Caki2 (cell line): ENCODE measurements at regions not wholly inside any gene's neighbourhood (a gene's known extent, or its start where the extent isn't known, plus 50 kb on each side); places are given as distances from the start of the nearest gene placed in this dataset.

Source experiments
- DNase-seq: peaks from one replicate; pipeline ENCODE4 v3.0.0-alpha.2; 2015; ENCODE audit warnings: low read depth
- in situ Hi-C: cut with HindIII; loops from 2 replicates; pipeline ENCODE4 v1.10.0; 2016; ENCODE audit warnings: low sequenced_read_pairs, low pct_unique_long_range_greater_than_20kb, mixed read lengths

- DNase-seq, result no peak
- in situ Hi-C loops, result no loop called here
Observed at GRCh38 chr3:124156866-124157712, 165.2 kb upstream of the ROPN1 start.

DNA sequence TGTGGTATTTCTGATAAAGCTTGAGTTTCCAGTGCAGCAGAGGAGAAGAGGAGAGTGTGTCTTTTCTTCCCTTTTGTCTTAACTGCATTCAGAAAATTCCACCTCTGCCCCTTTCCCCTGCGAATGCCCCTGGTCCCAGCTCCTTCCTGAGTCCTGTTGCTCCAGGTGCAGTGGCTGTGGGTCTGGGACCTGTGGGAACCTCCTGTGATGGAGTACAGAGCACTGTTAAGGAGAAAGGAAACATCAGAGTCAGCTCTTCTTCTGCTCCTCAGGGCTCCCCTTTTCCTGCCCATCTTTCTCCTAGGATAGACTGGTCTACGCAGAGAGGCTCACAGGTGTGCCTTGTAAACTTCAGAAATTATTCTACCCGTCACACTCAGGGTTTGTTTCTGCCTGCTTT, 165.8 kb upstream of the ROPN1 start:
- in situ Hi-C loops, result no loop called here
- DNase-seq, result no peak

DNA sequence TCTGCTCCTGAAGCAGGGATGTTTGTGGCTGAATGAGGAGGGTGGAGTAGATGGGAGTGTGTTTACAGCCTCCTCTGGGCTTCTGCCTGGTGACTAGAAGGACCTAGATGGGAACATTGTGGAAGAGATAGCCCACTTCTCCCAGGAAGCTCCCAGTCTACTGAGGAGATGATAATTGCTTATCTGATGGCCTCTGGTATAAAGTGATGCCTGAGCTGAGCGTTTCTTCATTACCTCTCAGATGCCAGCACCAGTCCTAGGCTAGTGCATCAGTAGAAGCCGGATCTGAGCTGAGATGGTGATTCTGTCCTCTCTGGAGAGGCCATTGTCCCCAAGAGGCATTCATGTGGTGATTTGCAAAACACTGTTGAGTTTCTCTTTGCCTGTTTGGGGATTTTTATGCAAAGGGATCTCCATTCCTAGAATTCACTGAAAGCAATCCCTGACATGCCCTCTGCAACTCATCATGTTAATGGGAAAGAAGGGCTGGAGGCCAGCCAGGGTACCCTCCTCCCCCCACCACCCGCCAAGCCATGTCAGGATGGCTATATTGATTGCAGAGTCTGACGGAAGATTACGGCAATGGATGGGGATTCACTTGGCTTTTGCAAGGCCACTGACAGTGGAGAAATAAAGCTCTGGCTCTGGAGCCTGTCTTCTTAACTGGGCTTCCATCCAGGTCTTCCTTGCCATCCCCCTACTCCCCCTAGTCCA, 166.4 kb upstream of the ROPN1 start:
- no peak for DNase-seq
- in situ Hi-C loops, result no loop called here

GRCh38 chr3:124161448-124161847, 169.5 kb upstream of the ROPN1 start:
- in situ Hi-C loops, result no loop called here
- DNase-seq, result no peak

- DNase-seq, result no peak
- in situ Hi-C loops, result no loop called here
Observed at GRCh38 chr3:124163689-124164088, 171.8 kb upstream of the ROPN1 start.

DNA sequence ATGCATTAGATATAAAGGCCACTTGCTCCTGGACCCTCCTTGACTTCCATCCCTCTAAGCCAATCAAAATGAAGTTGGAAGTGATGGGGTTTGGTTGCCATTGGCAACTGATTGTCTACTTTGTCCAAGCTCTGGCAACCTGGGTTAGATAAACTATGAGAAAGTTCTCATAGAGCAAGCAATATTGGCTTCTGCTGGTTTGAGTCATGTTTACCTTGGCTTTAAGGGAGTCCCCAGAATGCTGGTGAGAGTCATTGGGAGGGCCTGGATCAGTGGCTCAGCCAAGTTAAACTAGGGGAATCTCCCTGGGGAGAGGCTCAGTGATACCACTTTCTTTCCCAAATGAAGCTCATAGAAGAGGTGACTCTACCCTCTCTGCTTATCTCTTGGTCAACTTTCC, 176.3 kb upstream of the ROPN1 start:
- no peak for DNase-seq
- in situ Hi-C loops, result no loop called here

DNA sequence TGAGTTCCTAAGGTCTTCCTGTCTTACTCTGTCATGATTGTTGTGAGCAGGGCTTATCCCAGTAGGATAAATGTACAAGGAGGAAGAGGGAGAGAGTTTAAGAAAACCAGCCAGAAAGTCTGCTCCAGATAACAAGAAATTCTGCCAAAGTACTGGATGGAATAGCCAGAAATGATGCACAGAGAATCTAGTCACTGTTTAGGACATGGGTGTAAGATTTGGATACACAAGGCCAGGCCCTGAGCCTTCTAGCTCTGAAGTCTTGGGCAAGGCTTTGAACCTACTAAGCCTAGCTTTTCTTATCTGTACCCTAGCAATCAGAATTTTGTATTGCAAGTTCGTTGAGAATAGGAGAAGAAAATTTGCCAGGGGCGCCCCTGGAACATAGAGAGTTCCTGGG, 180.4 kb upstream of the ROPN1 start:
- no peak for DNase-seq

GRCh38 chr3:124172816-124173215, 180.9 kb upstream of the ROPN1 start:
- no peak for DNase-seq
- in situ Hi-C loops, result no loop called here

More for the DNA sequence above, 180.4 kb upstream of the ROPN1 start:
- in situ Hi-C loops, result no loop called here

DNA sequence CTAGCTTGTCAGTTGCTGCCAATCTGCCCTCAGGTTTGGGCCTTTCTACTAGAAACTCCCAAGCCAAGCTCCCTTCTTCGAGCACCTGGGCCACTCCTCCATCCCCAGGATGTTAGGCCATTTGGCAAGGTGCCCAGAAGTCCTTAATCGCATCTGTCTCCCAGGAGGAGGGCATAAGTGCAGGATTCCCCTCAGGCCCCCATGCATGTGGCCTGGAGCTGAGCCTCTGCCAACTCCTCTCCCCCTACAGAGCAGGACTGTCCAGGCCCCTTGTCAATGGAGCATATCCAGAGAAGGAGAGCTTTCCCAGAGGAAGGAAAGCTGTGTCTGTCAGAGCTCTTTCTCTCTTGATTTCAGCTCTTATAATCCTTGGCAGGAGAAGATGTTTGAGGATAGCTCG, 182.6 kb upstream of the ROPN1 start:
- peak; percentile 4 for DNase-seq
- in situ Hi-C loops, result no loop called here

- no peak for DNase-seq
- in situ Hi-C loops, result no loop called here
Observed at GRCh38 chr3:124174910-124175874, 183.3 kb upstream of the ROPN1 start.

- DNase-seq, result no peak
- in situ Hi-C loops, result no loop called here
Observed at GRCh38 chr3:124177071-124177470, 185.1 kb upstream of the ROPN1 start.

DNA sequence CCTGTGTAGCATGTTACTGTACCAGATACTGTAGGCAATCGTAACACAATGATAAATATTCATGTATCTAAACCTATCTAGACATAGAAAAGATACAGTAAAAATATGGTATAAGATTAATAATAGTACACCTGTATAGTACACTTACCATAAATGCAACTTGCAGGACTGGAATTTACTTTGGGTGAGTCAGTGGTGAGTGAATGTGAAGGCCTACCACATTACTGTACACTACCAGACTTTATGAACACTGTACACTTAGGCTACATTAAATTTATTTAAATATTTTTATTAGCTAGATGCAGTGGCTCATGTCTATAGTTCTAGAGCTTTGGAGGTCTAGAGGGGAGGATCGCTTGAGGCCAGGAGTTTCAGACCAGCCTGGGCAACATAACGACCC, 186.6 kb upstream of the ROPN1 start:
- no peak for DNase-seq
- in situ Hi-C loops, result no loop called here

- in situ Hi-C loops, result no loop called here
- no peak for DNase-seq
Observed at GRCh38 chr3:124200407-124200806, 208.5 kb upstream of the ROPN1 start.

- in situ Hi-C loops, result no loop called here
- DNase-seq, result no peak
Observed at GRCh38 chr3:124201226-124201625, 209.3 kb upstream of the ROPN1 start.

GRCh38 chr3:124201786-124202185, 209.9 kb upstream of the ROPN1 start:
- in situ Hi-C loops, result no loop called here
- DNase-seq, result no peak

DNA sequence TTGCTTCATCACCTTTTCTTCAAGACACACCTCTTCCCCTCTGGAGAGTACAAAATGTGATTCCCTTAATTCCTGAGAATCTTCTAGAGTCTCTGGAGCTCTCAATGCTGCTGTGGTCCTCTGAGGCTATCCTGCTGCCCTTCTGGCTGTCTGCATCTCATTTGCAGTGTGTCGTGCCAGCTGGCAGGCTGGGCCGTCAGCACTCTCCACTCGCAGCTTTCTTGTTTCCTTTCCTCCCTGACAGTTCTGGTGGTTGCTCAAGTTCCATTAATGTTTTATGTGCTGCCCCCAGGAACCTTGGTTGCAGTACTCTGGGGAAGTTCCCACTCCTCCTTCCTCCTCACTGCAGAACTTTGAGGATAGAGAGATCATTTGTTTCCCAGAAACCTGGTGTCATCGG, 210.8 kb upstream of the ROPN1 start:
- in situ Hi-C loops, result no loop called here
- no peak for DNase-seq

GRCh38 chr3:124203292-124203691, 211.4 kb upstream of the ROPN1 start:
- in situ Hi-C loops, result no loop called here
- no peak for DNase-seq

DNA sequence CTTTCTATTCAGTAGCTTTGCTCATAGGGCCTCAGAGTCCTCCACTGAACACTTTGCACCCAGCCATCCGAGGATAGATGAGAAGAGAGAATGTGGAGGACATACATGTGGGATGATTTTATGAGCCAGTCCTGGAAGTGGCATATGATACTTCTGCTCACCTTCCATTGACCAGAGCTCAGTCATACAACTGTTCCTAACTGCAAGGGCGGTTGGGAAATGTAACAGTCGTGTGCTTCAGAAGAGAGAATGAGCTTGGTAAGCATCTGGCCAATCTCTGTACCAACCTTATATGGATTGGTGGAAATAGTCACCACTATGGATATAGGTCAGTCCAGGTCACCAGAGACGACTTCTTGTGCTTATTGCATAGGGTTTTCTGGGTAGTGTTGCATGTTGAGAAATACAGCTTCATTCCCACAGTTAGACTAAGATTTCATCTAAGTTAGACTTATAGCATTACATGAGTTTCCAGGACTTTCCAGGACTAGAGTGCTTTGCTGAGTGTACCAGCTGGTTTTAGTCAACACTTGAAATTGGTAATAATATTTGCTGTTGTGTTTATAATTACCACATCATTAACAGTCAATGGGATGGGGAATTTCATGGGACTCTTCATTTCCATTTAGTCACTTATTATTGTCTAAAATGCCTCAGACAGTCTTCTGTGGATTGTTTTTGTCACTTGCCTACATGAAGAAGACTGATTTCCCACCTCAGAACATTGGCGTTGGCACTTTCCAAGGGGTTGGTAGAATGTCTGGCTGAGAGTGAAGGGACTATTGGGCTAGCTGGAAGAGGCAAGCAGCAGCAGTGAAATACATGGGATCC, 214.5 kb upstream of the ROPN1 start:
- DNase-seq, result no peak
- in situ Hi-C loops, result no loop called here
